SK-N-SH treated with all-trans-retinoic acid at 6 μM for 48 hours (cell line): ENCODE measurements at regions not wholly inside any gene's neighbourhood (a gene's known extent, or its start where the extent isn't known, plus 50 kb on each side); places are given as distances from the start of the nearest gene placed in this dataset.

ENCODE experiments used
- GLIS3 ChIP-seq: fragments of 250-450 bp; sonication (Bioruptor Pico); IDR thresholded peaks from 2 replicates; pipeline ENCODE4 v1.5.0; 2020; ENCODE audit warnings: mild to moderate bottlenecking, moderate library complexity
- OSR1 ChIP-seq: fragments of 250-450 bp; sonication (Bioruptor Pico); IDR thresholded peaks from 2 replicates; pipeline ENCODE4 v1.8.0; 2022; ENCODE audit warnings: moderate library complexity, mild to moderate bottlenecking, inconsistent platforms
- PATZ1 ChIP-seq: fragments of 250-450 bp; sonication (Bioruptor Pico); IDR thresholded peaks from 2 replicates; pipeline ENCODE4 v1.8.0; 2020; ENCODE audit warnings: mild to moderate bottlenecking, moderate library complexity, borderline replicate concordance
- TOX ChIP-seq: fragments of 250-450 bp; sonication (Bioruptor Pico); IDR thresholded peaks from 2 replicates; pipeline ENCODE4 v1.8.0; 2021; ENCODE audit warnings: mild to moderate bottlenecking, moderate library complexity, borderline replicate concordance
- ZNF565 ChIP-seq: fragments of 450-650 bp; formaldehyde crosslinking; conservative IDR thresholded peaks from 2 replicates; pipeline ENCODE4 v1.5.0; 2020; ENCODE audit warnings: low read depth, mild to moderate bottlenecking, moderate library complexity
- ZNF70 ChIP-seq: fragments of 450-650 bp; formaldehyde crosslinking; IDR thresholded peaks from 2 replicates; pipeline ENCODE4 v1.5.0; 2020; ENCODE audit warnings: mild to moderate bottlenecking, moderate library complexity

GRCh38 chr17:68711858-68712257 lies 110.7 kb upstream of the FAM20A start:
- TF ChIP-seq OSR1 (CRISPR knock-in tag) (no peak), PATZ1 (CRISPR knock-in tag) (no peak), GLIS3 (CRISPR knock-in tag) (no peak), ZNF70 (CRISPR knock-in tag) (no peak), TOX (CRISPR knock-in tag) (no peak), ZNF565 (no peak)
